OCI-LY1 (cell line): ENCODE measurements at regions not wholly inside any gene's neighbourhood (a gene's known extent, or its start where the extent isn't known, plus 50 kb on each side); places are given as distances from the start of the nearest gene placed in this dataset.

Experiments
- H2AFZ ChIP-seq: fragments of 200-600 bp; sonication (generic), shearing (Covaris generic); 2 replicates; pipeline ENCODE4 v1.6.0; 2014; ENCODE audit warnings: antibody characterized with exemption, mild to moderate bottlenecking, low read length
- H3F3A ChIP-seq: fragments of 200-600 bp; sonication (generic), shearing (Covaris generic); 2 replicates; pipeline ENCODE4 v1.6.0; 2014; ENCODE audit warnings: mild to moderate bottlenecking, antibody characterized with exemption, low read length, moderate library complexity; ENCODE audit not compliant: insufficient read depth
- H3K27ac ChIP-seq: fragments of 200-600 bp; sonication (generic); 2 replicates; pipeline ENCODE4 v1.5.1; 2014; ENCODE audit warnings: low read length, mixed run types, mild to moderate bottlenecking, low read depth; ENCODE audit not compliant: poor library complexity, severe bottlenecking
- H3K27me3 ChIP-seq: fragments of 200-600 bp; sonication (generic); 2 replicates; pipeline ENCODE4 v1.6.0; 2014; ENCODE audit warnings: antibody characterized with exemption, mild to moderate bottlenecking, low read length, moderate library complexity; ENCODE audit not compliant: insufficient read depth
- H3K36me3 ChIP-seq: fragments of 200-600 bp; sonication (generic); 2 replicates; pipeline ENCODE4 v1.6.1; 2014; ENCODE audit warnings: mild to moderate bottlenecking, antibody characterized with exemption, low read length, moderate library complexity, mixed read lengths; ENCODE audit not compliant: insufficient read depth
- H3K4me1 ChIP-seq: fragments of 200-600 bp; sonication (generic); 2 replicates; pipeline ENCODE4 v1.5.1; 2014; ENCODE audit warnings: mild to moderate bottlenecking, low read length, moderate library complexity; ENCODE audit not compliant: insufficient read depth, severe bottlenecking
- H3K4me2 ChIP-seq: fragments of 200-600 bp; sonication (generic), shearing (Covaris generic); 2 replicates; pipeline ENCODE4 v1.6.1; 2014; ENCODE audit warnings: low read length
- H3K4me3 ChIP-seq: fragments of 200-600 bp; sonication (generic); 2 replicates; pipeline ENCODE4 v1.5.1; 2014; ENCODE audit warnings: low read length, low read depth, mild to moderate bottlenecking, mixed read lengths; ENCODE audit not compliant: poor library complexity, severe bottlenecking
- H3K79me2 ChIP-seq: fragments of 200-600 bp; shearing (Covaris generic); 2 replicates; pipeline ENCODE4 v1.6.1; 2016; ENCODE audit warnings: mixed run types, low read length, mixed read lengths; ENCODE audit not compliant: insufficient read depth
- H3K9ac ChIP-seq: fragments of 200-600 bp; sonication (generic), shearing (Covaris generic); 2 replicates; pipeline ENCODE4 v1.6.1; 2014; ENCODE audit warnings: mild to moderate bottlenecking, low read length, mixed read lengths
- H3K9me2 ChIP-seq: fragments of 200-600 bp; sonication (generic), shearing (Covaris generic); 2 replicates; pipeline ENCODE4 v1.6.1; 2014; ENCODE audit warnings: low read depth, mild to moderate bottlenecking, low read length, mixed read lengths
- H3K9me3 ChIP-seq: fragments of 200-600 bp; shearing (Covaris generic); 2 replicates; pipeline ENCODE4 v1.6.1; 2014; ENCODE audit warnings: low read length, mixed read lengths
- H4K20me1 ChIP-seq: fragments of 200-600 bp; sonication (generic), shearing (Covaris generic); 2 replicates; pipeline ENCODE4 v1.6.0; 2016; ENCODE audit warnings: mild to moderate bottlenecking, low read length; ENCODE audit not compliant: insufficient read depth
- CTCF ChIP-seq: fragments of 200-600 bp; sonication (generic), shearing (Covaris generic); IDR thresholded peaks from 2 replicates; pipeline ENCODE4 v1.5.1; 2017; ENCODE audit warnings: mild to moderate bottlenecking, antibody characterized with exemption, low read length, moderate library complexity, mixed read lengths
- EZH2 ChIP-seq: fragments of 200-600 bp; sonication (generic), shearing (Covaris generic); IDR thresholded peaks from 2 replicates; pipeline ENCODE4 v1.8.0; 2017; ENCODE audit warnings: borderline replicate concordance, mixed run types, mild to moderate bottlenecking, antibody characterized with exemption, low read length, moderate library complexity, mixed read lengths

GRCh38 chr20:22918286-22918983 lies 116.7 kb upstream of the SSTR4 start:
- Histone ChIP-seq H3K36me3 (no peaks in the 10 kb centered on the region), H3K9me2 (no peaks in the 10 kb centered on the region), H3K4me2 (no peak overlapping the region), H3K4me3 (no peak overlapping the region), H3K4me1 (no peaks in the 10 kb centered on the region), H4K20me1 (no peaks in the 10 kb centered on the region), H2AFZ (no peak overlapping the region), H3K27me3 (no peaks in the 10 kb centered on the region), H3K27ac (no peak overlapping the region), H3F3A (no peaks in the 10 kb centered on the region), H3K9me3 (no peaks in the 10 kb centered on the region), H3K9ac (no peak overlapping the region), H3K79me2 (no peaks in the 10 kb centered on the region)
- TF ChIP-seq CTCF (no peak), EZH2 (no peak)

GRCh38 chr20:22920898-22921297 lies 114.2 kb upstream of the SSTR4 start:
- Histone ChIP-seq H3K4me1 (no peaks in the 10 kb centered on the region), H3K4me2 (no peak overlapping the region), H3K79me2 (no peaks in the 10 kb centered on the region), H3K9me3 (no peaks in the 10 kb centered on the region), H3K4me3 (no peak overlapping the region), H3F3A (no peaks in the 10 kb centered on the region), H3K36me3 (no peaks in the 10 kb centered on the region), H3K9ac (no peak overlapping the region), H3K9me2 (no peaks in the 10 kb centered on the region), H2AFZ (no peak overlapping the region), H3K27ac (no peak overlapping the region), H3K27me3 (no peaks in the 10 kb centered on the region), H4K20me1 (no peaks in the 10 kb centered on the region)
- TF ChIP-seq CTCF (no peak), EZH2 (no peak)

- Histone ChIP-seq H3K36me3 (no peaks in the 10 kb centered on the region), H3K4me3 (no peak overlapping the region), H3K9me2 (no peaks in the 10 kb centered on the region), H3K27ac (no peak overlapping the region), H3K4me1 (no peaks in the 10 kb centered on the region), H3K27me3 (no peaks in the 10 kb centered on the region), H4K20me1 (no peaks in the 10 kb centered on the region), H3K4me2 (no peak overlapping the region), H2AFZ (no peak overlapping the region), H3K79me2 (no peaks in the 10 kb centered on the region), H3K9me3 (no peaks in the 10 kb centered on the region), H3K9ac (no peak overlapping the region), H3F3A (no peaks in the 10 kb centered on the region)
- TF ChIP-seq CTCF (no peak), EZH2 (no peak)
Measured at GRCh38 chr20:22921595-22922421, 113.3 kb upstream of the SSTR4 start.
